ENCODE measurements at regions not wholly inside any gene's neighbourhood (a gene's known extent, or its start where the extent isn't known, plus 50 kb on each side); places are given as distances from the start of the nearest gene placed in this dataset.

GRCh38 chr7:35908331-35909216, 107.7 kb downstream of the SEPTIN7 start:
- in situ Hi-C loops (cut with MboI): loop anchor here (5.0 to 10.0 kb wide), 3 partner anchors 69 to 484 kb away; no protein-coding TSS in a partner anchor
- no peaks in the 10 kb centered on the region for H4K20me1 ChIP-seq (ENCODE audit: control insufficient read depth, insufficient read depth)
- TF ChIP-seq PML (IDR thresholded peaks at IDR 0.05; ENCODE audit: low read length) (no peak), RAD21 (IDR thresholded peaks at IDR 0.05; ENCODE audit: insufficient read depth, low read depth, low read length) (no peak), PAX5 (IDR thresholded peaks at IDR 0.05; ENCODE audit: borderline replicate concordance, low read depth, low read length) (no peak), USF1 (IDR thresholded peaks at IDR 0.05; ENCODE audit: borderline replicate concordance, extremely low read length, insufficient read depth, low read depth, low read length) (no peak), PBX3 (IDR thresholded peaks at IDR 0.05; ENCODE audit: insufficient replicate concordance, low read depth, low read length) (no peak), SMAD5 (IDR thresholded peaks at IDR 0.05; ENCODE audit: low read depth) (no peak), HDGF (IDR thresholded peaks at IDR 0.05) (no peak), BCL11A (IDR thresholded peaks at IDR 0.05; ENCODE audit: low read depth, low read length) (no peak), DPF2 (IDR thresholded peaks at IDR 0.05) (no peak), USF2 (IDR thresholded peaks at IDR 0.05; ENCODE audit: borderline replicate concordance, low read depth, low read length) (no peak)
- TF ChIP-seq, protein P1, sequence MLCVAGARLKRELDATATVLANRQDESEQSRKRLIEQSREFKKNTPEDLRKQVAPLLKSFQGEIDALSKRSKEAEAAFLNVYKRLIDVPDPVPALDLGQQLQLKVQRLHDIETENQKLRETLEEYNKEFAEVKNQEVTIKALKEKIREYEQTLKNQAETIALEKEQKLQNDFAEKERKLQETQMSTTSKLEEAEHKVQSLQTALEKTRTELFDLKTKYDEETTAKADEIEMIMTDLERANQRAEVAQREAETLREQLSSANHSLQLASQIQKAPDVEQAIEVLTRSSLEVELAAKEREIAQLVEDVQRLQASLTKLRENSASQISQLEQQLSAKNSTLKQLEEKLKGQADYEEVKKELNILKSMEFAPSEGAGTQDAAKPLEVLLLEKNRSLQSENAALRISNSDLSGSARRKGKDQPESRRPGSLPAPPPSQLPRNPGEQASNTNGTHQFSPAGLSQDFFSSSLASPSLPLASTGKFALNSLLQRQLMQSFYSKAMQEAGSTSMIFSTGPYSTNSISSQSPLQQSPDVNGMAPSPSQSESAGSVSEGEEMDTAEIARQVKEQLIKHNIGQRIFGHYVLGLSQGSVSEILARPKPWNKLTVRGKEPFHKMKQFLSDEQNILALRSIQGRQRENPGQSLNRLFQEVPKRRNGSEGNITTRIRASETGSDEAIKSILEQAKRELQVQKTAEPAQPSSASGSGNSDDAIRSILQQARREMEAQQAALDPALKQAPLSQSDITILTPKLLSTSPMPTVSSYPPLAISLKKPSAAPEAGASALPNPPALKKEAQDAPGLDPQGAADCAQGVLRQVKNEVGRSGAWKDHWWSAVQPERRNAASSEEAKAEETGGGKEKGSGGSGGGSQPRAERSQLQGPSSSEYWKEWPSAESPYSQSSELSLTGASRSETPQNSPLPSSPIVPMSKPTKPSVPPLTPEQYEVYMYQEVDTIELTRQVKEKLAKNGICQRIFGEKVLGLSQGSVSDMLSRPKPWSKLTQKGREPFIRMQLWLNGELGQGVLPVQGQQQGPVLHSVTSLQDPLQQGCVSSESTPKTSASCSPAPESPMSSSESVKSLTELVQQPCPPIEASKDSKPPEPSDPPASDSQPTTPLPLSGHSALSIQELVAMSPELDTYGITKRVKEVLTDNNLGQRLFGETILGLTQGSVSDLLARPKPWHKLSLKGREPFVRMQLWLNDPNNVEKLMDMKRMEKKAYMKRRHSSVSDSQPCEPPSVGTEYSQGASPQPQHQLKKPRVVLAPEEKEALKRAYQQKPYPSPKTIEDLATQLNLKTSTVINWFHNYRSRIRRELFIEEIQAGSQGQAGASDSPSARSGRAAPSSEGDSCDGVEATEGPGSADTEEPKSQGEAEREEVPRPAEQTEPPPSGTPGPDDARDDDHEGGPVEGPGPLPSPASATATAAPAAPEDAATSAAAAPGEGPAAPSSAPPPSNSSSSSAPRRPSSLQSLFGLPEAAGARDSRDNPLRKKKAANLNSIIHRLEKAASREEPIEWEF (IDR thresholded peaks at IDR 0.05; ENCODE audit: insufficient replicate concordance, low read depth, low read length): no peak
- H3K79me2 ChIP-seq (ENCODE audit: control insufficient read depth, insufficient read depth, low read length): no peaks in the 10 kb centered on the region
- no peak overlapping the region for H2AFZ ChIP-seq (ENCODE audit: control insufficient read depth, low read depth, low read length)
- H3K36me3 ChIP-seq (ENCODE audit: control insufficient read depth in 2 of 2, insufficient read depth in 2 of 2, low read length in 1 of 2): peaks cover 0 to 6% of the 10 kb centered on the region in 2 experiments; a peak in 2 of 4 replicates
- intact Hi-C loops (cut with micrococcal nuclease; ENCODE audit: unreplicated experiment): loop anchor here (5.0 kb wide), 2 partner anchors 181 to 371 kb away; no protein-coding TSS in a partner anchor
- SMC1A ChIA-PET (ENCODE audit: uncharacterized antibody, unreplicated experiment): interaction anchor here (0.7 to 6.4 kb wide), 7 partner anchors 11 to 356 kb away, joined by 3 to 155 read pairs (median 3); no protein-coding TSS in a partner anchor
- no peaks in the 10 kb centered on the region; the same call in 2 of the 3 replicates for H3K9me3 ChIP-seq (replicated peaks; ENCODE audit: control insufficient read depth, insufficient read depth, low read length)
- no peaks in the 10 kb centered on the region for H3K4me1 ChIP-seq (ENCODE audit: control insufficient read depth, insufficient read depth, low read length)
- CTCF ChIA-PET: interaction anchor here (0.9 to 6.2 kb wide), 10 partner anchors 8 to 285 kb away, joined by 3 to 115 read pairs (median 9); no protein-coding TSS in a partner anchor
- no peak overlapping the region for H3K27ac ChIP-seq (ENCODE audit: control insufficient read depth, insufficient read depth)
- no peaks in the 10 kb centered on the region for H3K27me3 ChIP-seq (replicated peaks in 1 of 2; ENCODE audit: control insufficient read depth in 2 of 2, insufficient read depth in 2 of 2, low read length in 1 of 2)
- FAIRE-seq: no peak
- no peak overlapping the region for H3K9ac ChIP-seq (ENCODE audit: control insufficient read depth, insufficient read depth, low read length)
- RAD21 ChIA-PET (ENCODE audit: unreplicated experiment): interaction anchor here (1.1 to 2.2 kb wide), 3 partner anchors 67 to 201 kb away, joined by 3 to 26 read pairs (median 3); no protein-coding TSS in a partner anchor
- no TSS peak for BruUV-seq (replicated peaks)
- no peak overlapping the region for H3K4me3 ChIP-seq
- no peak overlapping the region for H3K4me2 ChIP-seq (ENCODE audit: control insufficient read depth, insufficient read depth)
- over 99% methylated on average over 11 of the region's 11 CpGs for WGBS (ENCODE audit: insufficient coverage, insufficient replicate concordance, low lambda C conversion rate, missing lambda C conversion rate)
- POLR2A ChIA-PET: no interaction called here
- DNase-seq (ENCODE audit: low read depth, low spot score): no peak
- ATAC-seq: no peak
